Spleen (tissue), 11 donors: ENCODE measurements at regions not wholly inside any gene's neighbourhood (a gene's known extent, or its start where the extent isn't known, plus 50 kb on each side); places are given as distances from the start of the nearest gene placed in this dataset.

Experiments
- DNase-seq: peaks from one replicate; pipeline ENCODE4 v3.0.0-alpha.2; 2020
- H3K27ac ChIP-seq, 8 donors: fragments of 200-600 bp; sonication (generic) in 7 of 8; 1 replicate in 4 of 8; 2 replicates in 4 of 8; pipeline versions ENCODE4 v1.5.0 to v1.8.0; 2016 to 2021; ENCODE audit warnings: inconsistent platforms in 4 of 8, mild to moderate bottlenecking in 4 of 8, moderate library complexity in 1 of 8
- H3K27me3 ChIP-seq, 7 donors: fragments of 200-600 bp; sonication (generic) in 6 of 7; replicated peaks in 1 of 7; 1 replicate in 4 of 7; 2 replicates in 3 of 7; pipeline versions ENCODE4 v1.5.0 to v1.8.0; 2016 to 2021; ENCODE audit warnings: inconsistent platforms in 3 of 7, mild to moderate bottlenecking in 1 of 7
- H3K36me3 ChIP-seq, 6 donors: fragments of 200-600 bp; sonication (generic) in 5 of 6; 1 replicate in 4 of 6; 2 replicates in 2 of 6; pipeline versions ENCODE4 v1.5.0 to v1.8.0; 2016 to 2021; ENCODE audit warnings: inconsistent platforms in 2 of 6
- H3K4me1 ChIP-seq, 6 donors: fragments of 200-600 bp; sonication (generic) in 5 of 6; 1 replicate in 3 of 6; 2 replicates in 3 of 6; pipeline versions ENCODE4 v1.5.0 to v1.8.0; 2016 to 2021; ENCODE audit warnings: inconsistent platforms in 3 of 6
- H3K4me3 ChIP-seq, 8 donors: fragments of 200-600 bp; sonication (generic) in 7 of 8; 1 replicate in 4 of 8; 2 replicates in 4 of 8; pipeline versions ENCODE4 v1.5.0 to v1.8.0; 2016 to 2021; ENCODE audit warnings: inconsistent platforms in 4 of 8, mild to moderate bottlenecking in 4 of 8, moderate library complexity in 2 of 8
- H3K9me3 ChIP-seq, 8 donors: fragments of 200-600 bp; sonication (generic) in 7 of 8; 1 replicate in 4 of 8; 2 replicates in 4 of 8; pipeline versions ENCODE4 v1.5.0 to v1.8.0; 2016 to 2021; ENCODE audit warnings: inconsistent platforms in 4 of 8
- CTCF ChIP-seq, 11 experiments: fragments of 200-600 bp in 7 of 11; fragments of 450-650 bp in 4 of 11; sonication (generic) in 4 of 11; IDR thresholded peaks in 8 of 11; conservative IDR thresholded peaks in 3 of 11; 1 replicate in 7 of 11; 2 replicates in 4 of 11; pipeline versions ENCODE4 v1.4.0 to v1.8.0; 2016 to 2021; ENCODE audit warnings: antibody characterized with exemption in 11 of 11, inconsistent platforms in 4 of 11, mild to moderate bottlenecking in 1 of 11
- POLR2A ChIP-seq, 3 donors: fragments of 450-650 bp; IDR thresholded peaks; one replicate each; pipeline ENCODE4 v1.5.1; 2017; ENCODE audit warnings: antibody characterized with exemption in 3 of 3, mild to moderate bottlenecking in 1 of 3
- POLR2AphosphoS5 ChIP-seq, 3 donors: sonication (generic); formaldehyde crosslinking; IDR thresholded peaks; one replicate each; pipeline ENCODE4 v1.5.1; 2017; ENCODE audit warnings: antibody characterized with exemption in 3 of 3
- WGBS, 5 donors: extraction: QIAGEN DNeasy Blood & Tissue Kit in 3 of 5; methylation state at CpG; one replicate each; pipeline versions ENCODE4 v1.1.5 to v1.1.7; 2013 to 2018; 5-methylcytosine and 5-hydroxymethylcytosine counted together
- intact Hi-C: fragments of 100-400 bp; cut with DNase I; formaldehyde crosslinking; loops from one replicate; pipeline ENCODE4 v1.15.0; 2023; ENCODE audit warnings: low total_unique reads
- donor health status: healthy with polysubstance abuse.
- donor health status: DM: no; HTN: no; CAD: no; lungs with moderate emphysema.
- donor health status: DM: no; HTN: no; CAD: no.
- donor health status: Bipolar disorder and iron deficiency.
- donor health status: healthy.
- donor health status: DM: no; HTN: no; CAD: no.
- donor health status: DM: yes; HTN: yes; CAD: no.

- no peaks in the 10 kb centered on the region for H3K27me3 ChIP-seq
- H3K4me3 ChIP-seq = no peak overlapping the region
- no peak for DNase-seq
- intact Hi-C loops = no loop called here
- no peak overlapping the region for H3K27ac ChIP-seq
- no peak for TF ChIP-seq CTCF (IDR thresholded peaks at IDR 0.05 in 8 of 11, conservative IDR thresholded peaks at IDR 0.05 in 3 of 11)
- no peak for TF ChIP-seq POLR2A (IDR thresholded peaks at IDR 0.05)
- TF ChIP-seq POLR2AphosphoS5 (IDR thresholded peaks at IDR 0.05) = no peak
- H3K9me3 ChIP-seq = no peaks in the 10 kb centered on the region
- WGBS, 5 donors = 78 to 90% (median 83%) methylated on average over 8 of the region's 8 CpGs
- no peaks in the 10 kb centered on the region for H3K4me1 ChIP-seq
- H3K36me3 ChIP-seq = no peaks in the 10 kb centered on the region
Measured at GRCh38 chr4:34771632-34772031, 1472.7 kb downstream of the ARAP2 start.

- intact Hi-C loops = no loop called here
- 69 to 81% (median 71%) methylated on average over 2 of the region's 2 CpGs for WGBS, 5 donors
- no peak for DNase-seq
- TF ChIP-seq POLR2A (IDR thresholded peaks at IDR 0.05) (no peak), CTCF (IDR thresholded peaks at IDR 0.05 in 8 of 11, conservative IDR thresholded peaks at IDR 0.05 in 3 of 11) (no peak), POLR2AphosphoS5 (IDR thresholded peaks at IDR 0.05) (no peak)
- H3K9me3 ChIP-seq = peaks cover 0 to 26% (median 0%) of the 10 kb centered on the region in 8 donors
- H3K27me3 ChIP-seq = no peaks in the 10 kb centered on the region
- H3K36me3 ChIP-seq = no peaks in the 10 kb centered on the region
- no peak overlapping the region for H3K27ac ChIP-seq
- H3K4me1 ChIP-seq = no peaks in the 10 kb centered on the region
- no peak overlapping the region for H3K4me3 ChIP-seq
Measured at GRCh38 chr4:34790131-34790530, 1454.2 kb downstream of the ARAP2 start.

- WGBS, 5 donors = 81 to 88% (median 82%) methylated on average over 2 of the region's 2 CpGs
- H3K36me3 ChIP-seq = no peaks in the 10 kb centered on the region
Measured at GRCh38 chr4:34791209-34791608, 1453.1 kb downstream of the ARAP2 start.

GRCh38 chr4:34800953-34801352, 1443.4 kb downstream of the ARAP2 start:
- Histone ChIP-seq H3K27ac (no peak overlapping the region), H3K36me3 (no peaks in the 10 kb centered on the region), H3K27me3 (no peaks in the 10 kb centered on the region), H3K4me1 (no peaks in the 10 kb centered on the region), H3K4me3 (no peak overlapping the region), H3K9me3 (peaks cover 0 to 17% (median 0%) of the 10 kb centered on the region in 8 donors)
- 67 to 92% (median 77%) methylated on average over 1 of the region's 1 CpG for WGBS, 5 donors
- intact Hi-C loops = no loop called here
- DNase-seq = no peak
- no peak for TF ChIP-seq CTCF (IDR thresholded peaks at IDR 0.05 in 8 of 11, conservative IDR thresholded peaks at IDR 0.05 in 3 of 11)
- TF ChIP-seq POLR2A (IDR thresholded peaks at IDR 0.05) = no peak
- no peak for TF ChIP-seq POLR2AphosphoS5 (IDR thresholded peaks at IDR 0.05)

More at GRCh38 chr4:34791209-34791608, 1453.1 kb downstream of the ARAP2 start:
- TF ChIP-seq CTCF (IDR thresholded peaks at IDR 0.05 in 8 of 11, conservative IDR thresholded peaks at IDR 0.05 in 3 of 11) (no peak), POLR2A (IDR thresholded peaks at IDR 0.05) (no peak), POLR2AphosphoS5 (IDR thresholded peaks at IDR 0.05) (no peak)
- DNase-seq = no peak
- Histone ChIP-seq H3K27ac (no peak overlapping the region), H3K9me3 (peaks cover 0 to 26% (median 0%) of the 10 kb centered on the region in 8 donors), H3K4me3 (no peak overlapping the region), H3K4me1 (no peaks in the 10 kb centered on the region), H3K27me3 (no peaks in the 10 kb centered on the region)
- intact Hi-C loops = no loop called here
